Stimulated activated CD4-positive, alpha-beta T cell treated with anti-CD3 and anti-CD28 coated beads, Interleukin-4, amount 100 ng/mL, for 4 hours (primary cell): ENCODE measurements at regions not wholly inside any gene's neighbourhood (a gene's known extent, or its start where the extent isn't known, plus 50 kb on each side); places are given as distances from the start of the nearest gene placed in this dataset.

Source experiments
- DNase-seq, 2 experiments: peaks; one replicate each; pipeline ENCODE4 v3.0.0-alpha.2; 2020

DNA sequence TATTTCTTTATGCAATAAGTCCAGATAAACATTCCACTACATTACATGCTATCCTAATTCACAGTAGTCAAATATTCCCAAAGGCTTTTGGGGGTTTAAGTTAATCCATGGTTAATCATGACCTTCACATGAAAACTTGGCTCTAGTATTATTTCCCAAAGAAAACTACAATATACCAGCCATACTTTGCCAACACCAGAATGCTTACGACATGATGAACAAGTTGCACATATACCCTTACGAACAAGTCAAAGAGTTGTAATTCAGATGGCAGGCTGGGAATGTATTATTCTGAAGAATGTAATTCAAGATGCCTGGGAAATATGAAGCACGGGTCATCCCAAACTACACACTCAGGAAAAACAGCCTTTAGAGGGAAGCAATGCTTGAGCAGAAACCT is 499.6 kb downstream of the PPARGC1A start:
- no peak for DNase-seq

DNA sequence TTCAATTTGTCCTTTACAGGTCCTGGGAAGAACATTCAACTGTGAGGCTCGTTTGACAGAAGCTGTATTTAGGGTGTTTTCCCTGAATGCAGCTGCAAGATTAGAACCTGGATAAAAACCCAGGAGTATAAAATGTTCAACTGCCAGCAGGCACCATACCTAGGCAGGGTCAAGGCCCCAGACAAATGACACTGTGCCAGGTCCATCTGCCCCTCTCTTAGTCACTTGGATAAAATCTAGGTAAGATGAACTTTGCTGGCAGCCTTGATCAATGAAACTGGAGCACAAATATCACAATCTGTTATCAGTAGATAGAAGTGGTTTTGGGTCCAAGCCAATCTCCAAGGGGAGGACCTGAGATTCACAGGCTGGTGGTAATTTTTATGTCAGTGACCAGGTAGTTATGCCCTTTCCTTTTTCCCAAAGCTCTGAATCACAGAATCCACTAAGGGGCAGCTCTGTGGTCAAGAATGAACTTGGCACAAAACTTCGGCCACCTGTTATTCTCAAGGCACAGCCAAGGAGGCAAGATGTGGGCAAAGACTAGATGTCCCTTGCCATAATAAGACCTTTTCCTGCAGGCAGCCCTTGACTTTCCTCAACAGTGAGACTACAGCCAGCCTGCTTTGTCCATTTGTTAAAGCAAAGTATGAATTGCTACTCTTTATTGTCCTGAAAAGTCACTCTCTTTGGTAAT is 501.0 kb downstream of the PPARGC1A start:
- DNase-seq, result no peak

DNA sequence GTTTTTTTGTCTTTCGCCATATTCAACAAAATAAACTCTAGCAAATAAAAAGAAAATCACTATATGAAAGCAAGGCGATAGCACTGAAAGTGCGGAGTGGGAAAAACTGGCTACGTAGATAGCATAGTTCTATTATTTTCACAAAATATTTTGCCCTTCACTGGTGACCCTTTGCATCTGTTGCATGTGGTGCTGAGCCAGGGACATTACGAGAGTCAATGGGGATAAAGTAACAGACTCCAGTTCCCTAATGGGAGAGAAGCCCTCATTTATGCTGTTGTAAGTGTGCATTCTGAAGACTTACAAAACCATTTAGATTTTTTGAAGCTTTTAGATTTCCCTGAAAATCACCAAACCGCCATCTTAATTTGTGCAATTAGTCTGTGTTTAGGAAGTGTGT is 501.6 kb downstream of the PPARGC1A start:
- DNase-seq, result no peak

DNA sequence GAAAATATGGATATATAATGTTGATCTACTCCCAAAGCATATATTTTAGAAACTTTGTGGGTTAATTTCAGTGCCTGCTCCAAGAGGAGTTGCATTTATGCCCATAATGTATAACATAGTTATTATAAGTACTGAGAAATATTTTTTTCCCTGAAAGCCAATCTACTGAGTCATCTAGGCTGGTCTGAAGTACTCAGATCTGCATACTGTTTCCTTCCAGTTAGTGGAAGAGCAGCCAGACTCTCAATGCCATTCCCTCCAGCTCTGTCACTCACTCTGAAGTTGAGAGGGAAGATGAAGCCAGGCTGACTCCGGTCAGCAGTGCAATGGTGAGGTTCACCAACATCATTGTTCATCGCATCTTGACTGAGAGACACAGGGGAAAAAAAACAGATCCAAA is 505.1 kb downstream of the PPARGC1A start:
- DNase-seq, result no peak

DNA sequence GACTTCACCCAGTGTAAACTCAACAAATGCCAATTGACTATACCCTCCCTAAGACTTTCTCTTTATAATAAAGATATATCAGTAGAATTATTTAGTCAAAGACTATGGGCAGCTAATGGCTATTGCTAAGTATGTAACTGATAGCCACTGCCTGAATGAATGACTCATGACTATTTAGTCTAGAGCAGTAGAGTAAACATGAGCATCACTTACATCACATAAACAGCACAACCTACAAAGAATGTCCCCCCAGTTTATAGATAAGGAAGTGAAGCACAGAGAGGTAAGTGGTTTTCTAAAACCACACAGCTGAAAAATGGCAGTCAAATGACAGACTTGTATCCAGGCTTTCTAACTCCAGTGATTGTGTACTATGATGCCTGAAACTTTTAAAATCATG is 507.0 kb downstream of the PPARGC1A start:
- no peak for DNase-seq

DNA sequence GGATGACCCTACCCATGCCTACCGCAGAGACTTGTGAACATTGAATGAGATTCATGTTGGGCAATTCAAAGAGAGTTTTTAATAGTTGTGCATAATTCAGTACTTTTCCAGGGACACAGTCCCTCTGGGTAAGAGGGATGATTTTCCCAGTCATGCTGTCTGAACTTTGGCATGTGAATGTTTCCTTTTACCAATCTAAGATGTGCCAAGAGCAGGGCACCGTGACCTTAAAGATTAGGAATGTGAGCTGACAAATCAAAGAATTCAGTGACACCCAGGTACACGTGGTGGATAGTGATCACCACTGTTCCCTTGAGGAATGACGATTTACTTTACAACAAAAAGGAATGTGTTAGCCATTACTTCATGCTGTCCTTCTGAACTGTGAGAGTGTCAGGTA is 515.6 kb downstream of the PPARGC1A start:
- DNase-seq, result no peak

DNA sequence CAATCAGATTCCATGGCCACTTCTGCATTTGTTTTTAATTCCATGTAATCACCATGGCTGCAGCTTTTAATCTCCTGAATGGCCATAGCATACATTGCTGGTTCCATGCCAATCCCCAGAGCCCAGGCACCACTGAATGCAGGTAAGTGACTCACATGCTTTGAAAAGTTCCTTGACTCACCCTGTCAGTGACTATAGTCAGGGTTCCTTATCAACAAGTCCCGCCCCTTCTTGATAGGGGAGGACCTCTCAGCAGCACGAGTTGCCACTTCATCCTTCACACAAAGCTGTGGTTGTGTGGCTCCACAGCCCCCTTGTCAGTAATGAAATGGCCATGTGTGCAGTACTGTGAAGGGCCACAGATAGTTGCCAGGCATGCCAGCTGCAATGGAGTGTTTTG is 516.6 kb downstream of the PPARGC1A start:
- DNase-seq, result peak; percentile 0 to 35

DNA sequence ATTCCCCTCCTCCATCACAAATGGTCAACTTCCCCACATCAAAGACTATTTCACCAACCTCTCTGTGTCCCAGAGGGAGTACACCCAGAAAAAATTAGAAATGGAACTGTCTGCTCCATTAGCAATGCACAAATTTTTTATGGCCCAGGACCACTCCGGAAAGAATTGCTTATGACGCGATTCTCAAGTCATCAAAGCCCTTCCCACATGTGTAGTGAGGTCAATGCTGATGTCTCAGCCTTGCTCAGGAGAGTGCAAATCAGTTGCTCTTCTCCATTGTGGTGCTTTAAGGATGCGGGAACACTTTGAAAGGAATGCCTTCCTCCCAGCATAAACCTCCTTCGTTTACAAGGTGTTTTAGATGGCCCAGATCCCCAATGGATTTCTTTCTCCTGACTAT is 518.3 kb downstream of the PPARGC1A start:
- DNase-seq, result no peak

DNA sequence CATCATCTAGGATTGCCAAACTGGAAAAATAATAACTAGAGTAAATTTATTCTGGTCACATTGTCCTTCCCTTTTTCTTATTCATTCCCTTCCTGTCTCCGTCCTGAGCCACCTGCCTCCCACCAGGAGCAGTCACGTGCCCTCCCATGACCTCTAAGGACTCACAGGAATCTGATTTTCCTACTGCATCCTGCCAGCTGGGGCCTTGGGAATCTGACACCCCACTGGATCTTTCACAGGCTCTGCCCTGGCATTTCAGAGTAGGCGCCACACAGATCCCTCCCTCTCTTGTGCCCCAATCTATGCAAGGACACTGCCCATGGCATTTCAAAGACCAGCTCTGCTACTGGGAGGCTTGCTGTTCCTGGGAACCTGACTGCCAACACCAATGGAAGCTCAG is 520.5 kb downstream of the PPARGC1A start:
- no peak for DNase-seq

DNA sequence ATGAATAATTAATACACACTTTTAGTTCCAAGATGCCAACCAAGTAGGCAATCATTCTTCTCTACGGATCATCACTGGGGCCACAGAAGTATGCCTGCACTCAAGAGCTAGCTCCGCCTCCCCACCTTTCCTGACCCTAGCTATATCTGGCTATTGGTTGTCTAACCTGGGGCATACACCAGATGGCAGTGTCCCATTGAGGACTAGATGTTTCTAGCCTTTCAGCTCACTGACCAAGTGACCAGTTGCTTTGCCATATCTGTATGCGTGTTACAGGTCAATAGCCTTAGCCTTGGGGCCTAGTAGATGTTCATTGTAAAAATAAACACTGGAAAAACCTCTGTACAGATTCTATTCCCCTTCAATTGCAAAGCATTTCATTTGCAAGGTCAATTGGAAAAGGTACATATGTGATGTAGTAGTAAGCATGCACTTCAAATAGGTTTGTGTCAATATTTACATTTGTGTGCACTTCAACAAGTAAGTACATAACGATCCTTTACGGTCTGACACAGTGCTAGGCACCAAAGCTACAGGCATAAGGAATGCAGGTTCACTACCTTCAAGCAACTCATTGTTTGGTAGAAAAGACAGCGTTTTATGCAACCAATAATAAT is 521.7 kb downstream of the PPARGC1A start:
- DNase-seq, result no peak

DNA sequence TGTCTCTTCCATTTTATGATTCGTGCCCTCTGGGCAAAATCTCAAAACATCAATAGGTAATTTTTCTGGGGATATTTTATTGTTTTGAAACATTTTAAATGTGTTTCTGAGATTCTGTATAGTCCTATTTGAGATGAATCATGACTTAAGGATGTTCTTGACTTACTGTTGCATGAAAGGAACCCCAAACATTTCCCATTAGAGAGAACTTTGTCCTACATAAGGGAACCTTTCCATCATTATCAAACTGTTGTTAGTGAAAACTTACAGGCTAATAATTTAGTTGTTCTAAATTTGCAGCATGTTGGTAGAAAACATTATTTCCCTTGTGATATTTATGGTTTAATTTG is 523.3 kb downstream of the PPARGC1A start:
- no peak for DNase-seq

DNA sequence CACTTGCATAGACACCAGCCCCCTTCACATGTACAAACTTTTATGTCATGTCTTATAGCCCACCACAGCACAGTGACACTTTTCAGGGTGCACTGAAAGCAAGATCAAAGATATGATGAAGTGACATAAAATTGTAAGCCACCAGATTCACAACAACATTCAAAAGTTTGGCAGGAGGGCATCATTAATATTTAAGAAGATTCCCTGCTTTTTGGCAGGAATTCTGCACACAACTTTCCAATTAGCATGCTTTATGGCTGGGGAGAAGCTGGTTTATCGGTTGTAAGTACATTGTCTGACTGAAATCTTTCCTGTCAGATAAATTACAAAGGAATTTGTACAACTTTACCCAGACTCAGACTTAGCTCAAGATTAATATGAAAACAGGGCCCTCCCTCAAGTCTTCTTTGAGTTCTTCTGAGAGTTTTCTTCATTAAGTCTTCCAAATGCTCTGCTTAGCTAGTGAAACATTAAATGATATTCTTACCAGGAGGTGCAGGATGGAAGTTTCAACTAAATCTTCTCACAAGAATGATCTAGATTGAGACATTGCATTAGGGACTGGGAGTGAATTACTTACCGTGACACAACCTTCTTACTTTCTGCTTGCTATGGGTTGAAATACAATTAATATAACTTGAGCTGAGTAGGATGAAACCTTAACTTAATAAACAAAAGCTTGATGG is 523.8 kb downstream of the PPARGC1A start:
- no peak for DNase-seq

DNA sequence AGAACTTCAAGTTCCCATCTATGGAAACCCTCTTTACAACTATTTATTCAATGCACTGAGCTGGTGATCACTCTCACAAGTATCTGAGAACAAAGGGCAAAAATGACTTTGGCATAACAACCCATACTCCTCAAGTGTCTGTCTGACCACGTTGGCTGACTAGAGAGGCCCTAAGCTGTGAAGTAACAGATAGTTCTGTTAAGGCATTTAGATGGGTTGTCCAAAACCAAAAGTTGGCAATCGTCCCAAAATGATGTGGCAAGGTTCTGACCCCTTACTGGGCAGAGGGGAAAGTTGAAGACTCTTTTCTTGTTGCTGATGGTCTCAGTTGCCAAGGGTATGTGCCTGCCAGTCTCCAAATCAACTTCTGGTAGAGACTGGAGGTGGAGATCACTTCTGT is 524.8 kb downstream of the PPARGC1A start:
- no peak for DNase-seq

DNA sequence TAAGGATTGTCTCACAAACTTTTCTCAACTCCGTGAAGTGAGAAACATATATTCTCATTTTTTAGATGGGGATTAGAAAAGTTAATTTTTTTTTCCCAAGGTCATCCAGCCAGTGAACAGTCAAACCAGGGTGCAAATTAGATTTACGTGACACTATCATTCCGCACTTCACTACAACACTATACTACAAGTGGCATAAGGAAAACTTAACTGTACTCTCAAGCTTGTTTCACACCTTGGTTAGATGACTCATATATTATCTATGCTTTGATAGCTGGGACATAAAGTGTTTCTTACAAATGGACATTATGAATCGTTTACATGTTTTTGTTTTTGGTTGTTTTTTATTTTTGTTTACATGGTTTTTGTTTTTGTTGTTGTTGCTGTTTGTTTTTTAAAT is 525.7 kb downstream of the PPARGC1A start:
- no peak for DNase-seq

DNA sequence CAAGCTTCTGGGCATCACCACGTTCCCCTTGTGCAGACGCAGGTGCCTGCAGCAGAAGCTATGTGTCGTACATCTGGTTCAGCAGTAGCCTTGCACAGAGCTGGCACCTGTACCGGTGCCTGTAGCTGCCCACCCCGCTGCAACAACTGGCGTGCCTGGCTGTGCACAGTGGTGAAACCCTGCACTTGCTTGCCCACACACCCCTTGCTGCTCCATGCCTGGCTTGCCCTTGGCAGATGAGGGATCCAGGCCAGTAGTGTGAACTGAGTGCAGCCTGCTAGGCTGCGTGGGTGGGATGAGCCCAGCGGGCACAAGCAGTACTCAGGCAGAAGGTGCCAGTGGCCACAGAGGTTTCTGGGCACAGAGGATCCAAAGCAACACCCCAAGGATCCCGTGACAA is 528.4 kb downstream of the PPARGC1A start:
- no peak for DNase-seq

DNA sequence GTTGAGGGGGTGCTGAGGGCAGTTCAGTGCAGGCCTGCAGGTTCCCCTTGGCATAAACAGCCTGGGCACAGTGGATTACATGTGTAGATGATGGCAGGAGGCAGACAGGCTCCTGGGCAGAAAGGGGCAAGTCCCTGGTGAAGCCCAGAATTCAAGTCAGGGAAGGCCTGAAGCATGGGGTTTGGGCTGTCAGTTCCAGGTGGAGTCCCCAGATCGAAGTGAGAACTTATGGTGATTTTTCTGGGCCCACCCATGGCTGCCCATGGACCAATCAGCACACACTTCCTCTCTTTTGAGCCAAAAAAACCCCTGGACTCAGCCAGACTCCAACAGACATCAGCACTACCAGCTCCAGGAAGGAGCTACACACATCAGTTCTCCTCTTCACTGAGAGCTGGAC is 529.1 kb downstream of the PPARGC1A start:
- no peak for DNase-seq

DNA sequence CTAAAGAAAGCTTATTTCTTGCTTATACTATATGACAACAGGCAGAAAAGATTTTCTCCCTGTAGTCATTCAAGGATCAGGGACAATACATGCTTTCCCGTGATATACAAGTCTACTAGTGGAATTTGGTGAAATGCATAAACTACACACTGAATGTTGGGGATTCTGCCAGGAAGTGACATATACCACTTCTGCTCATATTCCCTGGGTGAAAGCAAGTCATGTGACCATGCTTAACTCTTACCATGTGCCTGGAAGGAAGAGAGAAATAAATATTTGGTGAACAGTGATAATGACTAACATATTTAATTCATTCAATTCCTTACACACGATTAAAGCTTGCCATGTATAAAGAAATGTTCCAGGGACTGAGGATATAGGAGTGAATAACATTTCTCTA is 534.6 kb downstream of the PPARGC1A start:
- DNase-seq, result no peak

DNA sequence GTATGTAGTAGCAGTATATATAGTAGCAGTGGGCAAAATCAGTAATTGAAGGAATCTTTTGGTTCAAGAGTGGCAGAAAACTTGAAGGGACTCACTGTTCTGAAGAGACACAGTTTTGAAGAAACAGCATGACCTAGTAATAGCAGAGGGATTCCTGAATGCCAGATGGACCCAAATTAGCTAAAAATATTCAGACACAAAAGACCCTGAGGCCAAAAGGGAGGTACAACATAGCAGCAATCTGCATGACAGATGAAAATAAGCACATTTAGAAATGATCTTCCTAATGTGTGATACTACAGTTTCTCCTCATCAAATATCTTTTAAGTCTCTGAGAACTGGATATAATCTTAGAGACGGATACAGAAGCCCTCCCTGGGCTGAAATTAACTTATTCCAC is 536.6 kb downstream of the PPARGC1A start:
- DNase-seq, result no peak

DNA sequence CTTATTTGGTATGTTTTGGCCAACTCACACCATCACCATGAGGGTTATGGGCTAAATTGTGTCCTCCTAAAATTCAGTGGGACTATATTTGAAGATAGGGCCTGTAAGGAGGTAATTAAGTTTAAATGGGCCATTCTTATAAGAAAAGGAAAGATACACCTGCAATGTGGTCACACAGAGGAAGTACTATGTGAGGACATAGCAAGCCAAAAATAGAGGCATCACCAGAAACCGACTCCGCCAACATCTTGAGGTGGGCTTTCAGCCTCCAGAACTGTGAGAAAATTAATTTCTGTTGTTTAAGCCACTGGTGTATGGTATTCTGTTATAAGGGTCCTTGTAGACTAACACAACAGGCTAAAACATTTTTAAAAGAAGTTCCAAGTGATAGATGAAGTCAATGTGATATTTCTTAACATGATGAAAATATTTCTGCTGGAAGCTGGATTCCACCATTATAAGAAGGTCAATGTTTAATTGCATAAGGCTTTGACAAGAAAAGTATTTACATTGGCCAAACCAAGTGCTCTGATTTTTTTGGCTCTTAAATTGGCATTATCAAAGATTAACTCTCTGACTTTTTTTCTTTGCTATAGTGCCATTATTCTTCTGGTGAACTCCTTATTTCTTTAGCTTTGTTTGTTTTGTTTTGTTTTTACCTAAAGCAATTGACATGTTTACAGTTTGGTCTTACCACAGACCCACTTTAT is 540.9 kb downstream of the PPARGC1A start:
- no peak for DNase-seq

DNA sequence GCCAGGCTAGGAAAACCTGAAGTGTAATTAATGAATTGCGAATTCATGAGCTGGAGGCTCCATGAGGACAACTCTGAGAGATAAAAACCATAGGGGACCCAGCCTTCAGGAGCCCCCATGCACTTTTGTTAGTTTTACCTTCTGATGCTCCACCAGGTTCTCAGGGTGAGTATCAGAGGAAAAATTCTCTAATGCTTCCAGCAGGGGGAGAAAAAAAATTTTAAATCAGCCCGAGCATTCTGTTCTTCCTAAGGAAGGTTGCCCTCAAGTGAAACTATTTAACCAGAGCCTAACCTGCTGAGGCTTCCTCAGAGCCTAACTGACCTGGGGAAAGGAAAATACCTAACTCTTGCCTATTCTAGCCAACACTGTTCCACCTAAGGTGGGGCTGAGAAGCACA is 552.6 kb downstream of the PPARGC1A start:
- DNase-seq, result no peak

DNA sequence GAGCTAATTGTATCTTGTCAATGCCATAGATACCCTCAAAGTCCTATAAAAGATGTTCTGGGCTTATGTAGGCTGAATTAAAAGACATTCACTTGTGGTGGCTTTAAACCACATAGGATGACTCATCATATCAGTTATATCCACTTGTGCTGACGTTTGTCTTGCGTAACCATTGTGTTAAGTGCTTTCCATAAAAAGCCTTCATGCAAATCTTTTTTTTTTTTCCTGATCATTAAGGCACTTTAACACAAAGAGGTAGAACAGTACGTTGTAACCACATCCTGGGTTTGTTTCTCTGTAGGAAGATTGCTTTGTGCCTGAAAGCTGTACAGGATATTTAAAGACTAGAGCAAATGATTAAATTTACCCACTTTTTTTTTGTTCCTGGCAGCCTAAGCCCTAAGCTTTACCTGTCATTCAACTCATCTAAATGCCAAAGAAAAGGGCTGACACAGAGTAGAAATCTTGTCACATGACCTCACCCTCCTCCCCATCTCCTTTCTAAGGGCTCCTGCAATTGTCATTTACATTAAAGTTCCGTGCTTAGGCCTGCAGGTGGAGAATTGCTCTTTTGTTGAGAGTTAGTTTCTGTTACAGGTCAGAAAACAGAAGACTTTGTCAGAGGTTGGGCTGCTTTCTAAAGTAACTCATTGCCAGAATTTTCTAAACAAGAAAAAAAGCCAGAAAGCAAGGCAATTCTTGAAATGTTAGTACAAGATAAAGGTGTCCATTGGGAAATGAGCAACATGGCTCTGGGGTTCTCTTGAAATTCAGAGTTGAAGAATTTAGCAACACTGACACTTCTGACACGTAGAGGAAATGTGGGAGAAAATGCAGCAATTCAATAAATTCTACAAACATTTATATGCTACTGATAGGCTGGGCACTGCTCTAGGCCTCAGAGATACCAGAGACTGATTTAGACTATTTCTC is 555.6 kb downstream of the PPARGC1A start:
- peak in 1 of 2 experiments; percentile 41 for DNase-seq

DNA sequence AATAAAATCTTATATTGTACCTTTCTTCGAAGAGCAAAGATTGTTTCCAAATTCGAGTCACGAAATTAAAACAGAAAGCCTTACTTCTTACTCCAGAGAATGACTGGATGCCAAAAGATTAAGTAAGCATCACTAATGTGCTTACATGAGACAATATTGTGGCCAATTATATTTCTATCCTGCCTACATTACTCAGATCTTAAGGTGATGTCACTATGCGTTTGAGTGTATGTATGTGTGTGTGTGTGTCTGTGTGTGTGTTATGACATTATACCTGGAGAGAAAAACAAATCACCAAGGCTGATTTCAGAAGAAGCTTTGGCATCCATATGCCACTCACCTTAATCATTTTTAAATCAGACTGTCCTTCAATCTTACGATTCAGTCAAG is 556.3 kb downstream of the PPARGC1A start:
- no peak for DNase-seq

DNA sequence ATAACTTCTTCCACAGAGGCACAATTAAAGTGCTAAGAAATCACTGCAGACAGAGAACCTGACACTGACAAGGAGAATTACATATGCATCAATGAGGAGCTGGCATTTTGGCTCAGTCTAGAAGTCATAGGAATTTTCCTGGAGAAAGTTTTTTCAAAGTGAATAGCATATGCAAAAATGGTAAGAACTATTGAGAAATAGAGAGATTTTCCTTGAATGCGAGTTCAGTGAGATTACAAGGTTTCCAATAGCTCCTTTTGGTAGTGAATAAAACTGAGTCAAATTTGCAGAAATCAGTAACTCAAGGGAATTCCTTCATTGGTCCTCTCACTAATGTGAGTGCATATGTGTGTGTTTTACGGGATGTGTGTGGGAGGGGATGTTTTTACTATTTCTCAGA is 557.5 kb downstream of the PPARGC1A start:
- DNase-seq, result no peak
